T-helper 2 cell treated with Interferon-gamma antibody and Interleukin-4, amounts not matched to agents 5 μg/mL and 100 μg/mL, for 36 hours (primary cell): ENCODE measurements at regions not wholly inside any gene's neighbourhood (a gene's known extent, or its start where the extent isn't known, plus 50 kb on each side); places are given as distances from the start of the nearest gene placed in this dataset.
"Not testable (repeated sequence)": the region's sequence is repeated elsewhere in the genome, so short reads cannot be mapped to it uniquely, and the experiment has no call there.

ENCODE experiments used
- DNase-seq: peaks from one replicate; pipeline ENCODE4 v3.0.0; 2021; ENCODE audit warnings: low spot score
- H3K27ac Mint-ChIP-seq: one replicate; pipeline ENCODE4 v1.8.0; 2021; ENCODE audit warnings: mild to moderate bottlenecking, mixed read lengths
- H3K27me3 Mint-ChIP-seq: one replicate; pipeline ENCODE4 v1.8.0; 2021; ENCODE audit warnings: low read depth, mixed read lengths
- H3K36me3 Mint-ChIP-seq: one replicate; pipeline ENCODE4 v1.8.0; 2021; ENCODE audit warnings: low read depth, mixed read lengths
- H3K4me1 Mint-ChIP-seq: one replicate; pipeline ENCODE4 v1.8.0; 2021; ENCODE audit warnings: low read depth, mixed read lengths
- H3K4me3 Mint-ChIP-seq: one replicate; pipeline ENCODE4 v1.8.0; 2022; ENCODE audit warnings: mild to moderate bottlenecking, moderate library complexity, mixed read lengths
- H3K9me3 Mint-ChIP-seq: one replicate; pipeline ENCODE4 v1.8.0; 2021; ENCODE audit warnings: mixed read lengths

- H3K4me3 Mint-ChIP-seq: no peak overlapping the region
- peaks cover 3% of the 10 kb centered on the region for H3K4me1 Mint-ChIP-seq
- H3K9me3 Mint-ChIP-seq: no peaks in the 10 kb centered on the region
- DNase-seq: no peak
- H3K36me3 Mint-ChIP-seq: no peaks in the 10 kb centered on the region
- peak overlapping the region; percentile 15 for H3K27ac Mint-ChIP-seq
- no peaks in the 10 kb centered on the region for H3K27me3 Mint-ChIP-seq
Observed at GRCh38 chr14:105605464-105606304, 79.3 kb downstream of the TMEM121 start.

GRCh38 chr14:105606305-105606975 lies 80.1 kb downstream of the TMEM121 start:
- not testable (repeated sequence) for H3K9me3 Mint-ChIP-seq, H3K4me1 Mint-ChIP-seq, H3K36me3 Mint-ChIP-seq, DNase-seq, H3K27me3 Mint-ChIP-seq, H3K4me3 Mint-ChIP-seq
- peak overlapping the region; percentile 15 for H3K27ac Mint-ChIP-seq

- not testable (repeated sequence) for DNase-seq, H3K9me3 Mint-ChIP-seq, H3K4me3 Mint-ChIP-seq, H3K36me3 Mint-ChIP-seq, H3K27ac Mint-ChIP-seq, H3K4me1 Mint-ChIP-seq, H3K27me3 Mint-ChIP-seq
Observed at GRCh38 chr14:105607025-105607424, 80.6 kb downstream of the TMEM121 start.

GRCh38 chr14:105614987-105615386 lies 88.6 kb downstream of the TMEM121 start:
- not testable (repeated sequence) for H3K9me3 Mint-ChIP-seq, H3K36me3 Mint-ChIP-seq, H3K27ac Mint-ChIP-seq, H3K4me3 Mint-ChIP-seq, DNase-seq, H3K27me3 Mint-ChIP-seq, H3K4me1 Mint-ChIP-seq

- H3K4me3 Mint-ChIP-seq, H3K27me3 Mint-ChIP-seq, H3K36me3 Mint-ChIP-seq, H3K4me1 Mint-ChIP-seq, DNase-seq, H3K9me3 Mint-ChIP-seq, H3K27ac Mint-ChIP-seq: not testable (repeated sequence)
Observed at GRCh38 chr14:105615986-105616801, 89.8 kb downstream of the TMEM121 start.

GRCh38 chr14:105616802-105617192 lies 90.4 kb downstream of the TMEM121 start:
- no peak for DNase-seq
- Mint-ChIP-seq H3K4me3 (no peak overlapping the region), H3K4me1 (no peaks in the 10 kb centered on the region), H3K27ac (no peak overlapping the region), H3K9me3 (no peaks in the 10 kb centered on the region), H3K27me3 (peaks cover 3% of the 10 kb centered on the region), H3K36me3 (no peaks in the 10 kb centered on the region)

GRCh38 chr14:105617201-105617777 lies 90.9 kb downstream of the TMEM121 start:
- H3K27ac Mint-ChIP-seq: no peak overlapping the region
- no peak for DNase-seq
- H3K4me3 Mint-ChIP-seq: no peak overlapping the region

GRCh38 chr14:105617805-105618204 lies 91.4 kb downstream of the TMEM121 start:
- H3K4me3 Mint-ChIP-seq, H3K27ac Mint-ChIP-seq, H3K36me3 Mint-ChIP-seq, DNase-seq, H3K4me1 Mint-ChIP-seq, H3K9me3 Mint-ChIP-seq, H3K27me3 Mint-ChIP-seq: not testable (repeated sequence)

More at GRCh38 chr14:105617201-105617777, 90.9 kb downstream of the TMEM121 start:
- Mint-ChIP-seq H3K27me3 (peaks cover 3% of the 10 kb centered on the region), H3K9me3 (no peaks in the 10 kb centered on the region), H3K36me3 (no peaks in the 10 kb centered on the region), H3K4me1 (no peaks in the 10 kb centered on the region)

GRCh38 chr14:105619324-105619723 lies 92.9 kb downstream of the TMEM121 start:
- not testable (repeated sequence) for H3K9me3 Mint-ChIP-seq, H3K27me3 Mint-ChIP-seq, H3K4me1 Mint-ChIP-seq, DNase-seq, H3K36me3 Mint-ChIP-seq, H3K4me3 Mint-ChIP-seq, H3K27ac Mint-ChIP-seq

- H3K27ac Mint-ChIP-seq, H3K27me3 Mint-ChIP-seq, DNase-seq, H3K36me3 Mint-ChIP-seq, H3K4me3 Mint-ChIP-seq, H3K9me3 Mint-ChIP-seq, H3K4me1 Mint-ChIP-seq: not testable (repeated sequence)
Observed at GRCh38 chr14:105620178-105620864, 93.9 kb downstream of the TMEM121 start.

- not testable (repeated sequence) for H3K4me1 Mint-ChIP-seq, H3K27me3 Mint-ChIP-seq, H3K4me3 Mint-ChIP-seq, H3K27ac Mint-ChIP-seq, H3K36me3 Mint-ChIP-seq, DNase-seq, H3K9me3 Mint-ChIP-seq
Observed at GRCh38 chr14:105620865-105621471, 94.6 kb downstream of the TMEM121 start.

GRCh38 chr14:105621479-105622328 lies 95.3 kb downstream of the TMEM121 start:
- not testable (repeated sequence) for H3K36me3 Mint-ChIP-seq, H3K27ac Mint-ChIP-seq, DNase-seq, H3K4me1 Mint-ChIP-seq, H3K4me3 Mint-ChIP-seq, H3K9me3 Mint-ChIP-seq, H3K27me3 Mint-ChIP-seq
